Large intestine (tissue), 3 donors: ENCODE measurements at regions not wholly inside any gene's neighbourhood (a gene's known extent, or its start where the extent isn't known, plus 50 kb on each side); places are given as distances from the start of the nearest gene placed in this dataset.

Experiments used
- DNase-seq, 2 donors: peaks; one replicate each; pipeline versions ENCODE4 v3.0.0 to v3.0.0-alpha.2; 2013
- H3K27ac ChIP-seq: one replicate; pipeline ENCODE4 v1.5.1; 2013; ENCODE audit warnings: low read length
- H3K27me3 ChIP-seq: 2 replicates; pipeline ENCODE4 v1.6.1; 2013; ENCODE audit warnings: low read length; ENCODE audit not compliant: control insufficient read depth, insufficient read depth
- H3K36me3 ChIP-seq: 2 replicates; pipeline ENCODE4 v1.6.1; 2013; ENCODE audit warnings: low read length; ENCODE audit not compliant: control insufficient read depth, insufficient read depth
- H3K4me1 ChIP-seq: one replicate; pipeline ENCODE4 v1.6.1; 2013; ENCODE audit warnings: low read length; ENCODE audit not compliant: control insufficient read depth, insufficient read depth
- H3K4me3 ChIP-seq: one replicate; pipeline ENCODE4 v1.5.1; 2013; ENCODE audit warnings: low read length
- H3K9me3 ChIP-seq: one replicate; pipeline ENCODE4 v1.6.1; 2013; ENCODE audit warnings: mild to moderate bottlenecking, low read depth, low read length, moderate library complexity; ENCODE audit not compliant: control insufficient read depth
- WGBS: methylation state at CpG from one replicate; pipeline ENCODE4 v1.1.5; 2013; ENCODE audit warnings: low lambda C conversion rate; ENCODE audit not compliant: insufficient coverage; 5-methylcytosine and 5-hydroxymethylcytosine counted together

GRCh38 chr11:27874998-27875830 is 175.0 kb upstream of the BDNF start:
- Histone ChIP-seq H3K27me3 (peaks cover 6% of the 10 kb centered on the region), H3K4me3 (no peak overlapping the region), H3K27ac (no peak overlapping the region), H3K4me1 (no peaks in the 10 kb centered on the region), H3K9me3 (no peaks in the 10 kb centered on the region), H3K36me3 (no peaks in the 10 kb centered on the region)
- WGBS = 42% methylated on average over 3 of the region's 7 CpGs
- no peak for DNase-seq

GRCh38 chr11:27873664-27874063 is 173.4 kb upstream of the BDNF start:
- no peak for DNase-seq

GRCh38 chr11:27871056-27871455 is 170.8 kb upstream of the BDNF start:
- no peak overlapping the region for H3K4me3 ChIP-seq
- DNase-seq = no peak
- H3K27me3 ChIP-seq = peaks cover 11% of the 10 kb centered on the region
- no peaks in the 10 kb centered on the region for H3K4me1 ChIP-seq
- no peaks in the 10 kb centered on the region for H3K9me3 ChIP-seq
- no CpG with 5 or more reads among the region's 7 CpGs for WGBS
- H3K36me3 ChIP-seq = no peaks in the 10 kb centered on the region
- no peak overlapping the region for H3K27ac ChIP-seq

More at GRCh38 chr11:27873664-27874063, 173.4 kb upstream of the BDNF start:
- Histone ChIP-seq H3K27ac (no peak overlapping the region), H3K36me3 (no peaks in the 10 kb centered on the region), H3K4me3 (no peak overlapping the region), H3K27me3 (peaks cover 8% of the 10 kb centered on the region), H3K4me1 (no peaks in the 10 kb centered on the region), H3K9me3 (no peaks in the 10 kb centered on the region)
- WGBS = 40% methylated on average over 1 of the region's 6 CpGs

GRCh38 chr11:27869701-27870100 is 169.4 kb upstream of the BDNF start:
- H3K4me3 ChIP-seq = no peak overlapping the region

GRCh38 chr11:27868709-27869108 is 168.5 kb upstream of the BDNF start:
- WGBS = no CpG with 5 or more reads among the region's 1 CpG
- Histone ChIP-seq H3K27me3 (peaks cover 13% of the 10 kb centered on the region), H3K36me3 (no peaks in the 10 kb centered on the region), H3K4me3 (no peak overlapping the region), H3K27ac (no peak overlapping the region), H3K4me1 (no peaks in the 10 kb centered on the region), H3K9me3 (no peaks in the 10 kb centered on the region)
- DNase-seq = no peak

More at GRCh38 chr11:27869701-27870100, 169.4 kb upstream of the BDNF start:
- DNase-seq = no peak
- no peaks in the 10 kb centered on the region for H3K9me3 ChIP-seq
- no peak overlapping the region for H3K27ac ChIP-seq
- no peaks in the 10 kb centered on the region for H3K36me3 ChIP-seq
- H3K4me1 ChIP-seq = no peaks in the 10 kb centered on the region
- peaks cover 11% of the 10 kb centered on the region for H3K27me3 ChIP-seq

GRCh38 chr11:27868226-27868625 is 168.0 kb upstream of the BDNF start:
- 86% methylated on average over 1 of the region's 1 CpG for WGBS
- no peak overlapping the region for H3K4me3 ChIP-seq
- no peak for DNase-seq
- H3K36me3 ChIP-seq = no peaks in the 10 kb centered on the region
- no peak overlapping the region for H3K27ac ChIP-seq
- no peaks in the 10 kb centered on the region for H3K9me3 ChIP-seq
- no peaks in the 10 kb centered on the region for H3K4me1 ChIP-seq
- H3K27me3 ChIP-seq = peaks cover 13% of the 10 kb centered on the region

- Histone ChIP-seq H3K27ac (no peak overlapping the region), H3K4me3 (no peak overlapping the region), H3K36me3 (no peaks in the 10 kb centered on the region), H3K9me3 (no peaks in the 10 kb centered on the region), H3K27me3 (peaks cover 11% of the 10 kb centered on the region), H3K4me1 (no peaks in the 10 kb centered on the region)
- WGBS = 100% methylated on average over 1 of the region's 3 CpGs
- no peak for DNase-seq
These were observed 164.8 kb upstream of the BDNF start for GRCh38 chr11:27865105-27865504.

- Histone ChIP-seq H3K4me3 (no peak overlapping the region), H3K27me3 (peaks cover 11% of the 10 kb centered on the region), H3K4me1 (no peaks in the 10 kb centered on the region), H3K27ac (no peak overlapping the region), H3K9me3 (no peaks in the 10 kb centered on the region), H3K36me3 (no peaks in the 10 kb centered on the region)
- DNase-seq = no peak
- no CpG with 5 or more reads among the region's 1 CpG for WGBS
These were observed 164.4 kb upstream of the BDNF start for GRCh38 chr11:27864611-27865010.

GRCh38 chr11:27864091-27864491 is 163.8 kb upstream of the BDNF start:
- H3K4me1 ChIP-seq = no peaks in the 10 kb centered on the region
- H3K4me3 ChIP-seq = no peak overlapping the region
- no peaks in the 10 kb centered on the region for H3K36me3 ChIP-seq
- no peak overlapping the region for H3K27ac ChIP-seq
- no CpG with 5 or more reads among the region's 4 CpGs for WGBS
- peaks cover 9% of the 10 kb centered on the region for H3K27me3 ChIP-seq
- DNase-seq = no peak
- no peaks in the 10 kb centered on the region for H3K9me3 ChIP-seq

- no peak for DNase-seq
- Histone ChIP-seq H3K27me3 (peaks cover 9% of the 10 kb centered on the region), H3K36me3 (no peaks in the 10 kb centered on the region), H3K4me1 (no peaks in the 10 kb centered on the region), H3K27ac (no peak overlapping the region), H3K4me3 (no peak overlapping the region), H3K9me3 (no peaks in the 10 kb centered on the region)
- WGBS = no CpG with 5 or more reads among the region's 2 CpGs
These were observed 163.4 kb upstream of the BDNF start for GRCh38 chr11:27863637-27864036.
